SK-N-MC (cell line): ENCODE measurements at regions not wholly inside any gene's neighbourhood (a gene's known extent, or its start where the extent isn't known, plus 50 kb on each side); places are given as distances from the start of the nearest gene placed in this dataset.

ENCODE experiments used
- EZH2 ChIP-seq: fragments of 200-600 bp; sonication (generic); IDR thresholded peaks from one replicate; pipeline ENCODE4 v1.6.1; 2017; ENCODE audit warnings: antibody characterized with exemption
- POLR2AphosphoS5 ChIP-seq: IDR thresholded peaks from 2 replicates; pipeline ENCODE4 v1.6.1; 2012; ENCODE audit warnings: mild to moderate bottlenecking, low read depth, low read length, borderline replicate concordance

- TF ChIP-seq POLR2AphosphoS5 (no peak), EZH2 (no peak)
These were observed 125.8 kb downstream of the TOMM20 start for GRCh38 chr1:235002706-235003300.
